SK-N-SH (cell line): ENCODE measurements at regions not wholly inside any gene's neighbourhood (a gene's known extent, or its start where the extent isn't known, plus 50 kb on each side); places are given as distances from the start of the nearest gene placed in this dataset.

Experiments
- CTCF ChIA-PET: fragments of 300-600, 350-600 bp; formaldehyde crosslinking; extraction: SDS; loops from one replicate; lab custom pipeline; 2021; lab: Yijun Ruan, JAX
- POLR2A ChIA-PET: fragments of 350-600 bp; sonication (Branson Sonifier 250); formaldehyde crosslinking; extraction: SDS; loops from one replicate; lab custom pipeline; 2020; ENCODE audit warnings: antibody characterized with exemption, inconsistent platforms; lab: Yijun Ruan, JAX
- DNase-seq: peaks from one replicate; pipeline ENCODE4 v3.0.0; 2012
- H2AFZ ChIP-seq: fragments of 200-600 bp; sonication (generic); 2 replicates; pipeline ENCODE4 v1.8.1; 2016; ENCODE audit warnings: antibody characterized with exemption, mild to moderate bottlenecking, low read depth
- H3F3A ChIP-seq: fragments of 200-600 bp; sonication (generic); replicated peaks from 2 replicates; pipeline ENCODE3; 2016; ENCODE audit warnings: antibody characterized with exemption, mild to moderate bottlenecking; ENCODE audit not compliant: insufficient read depth
- H3K27ac ChIP-seq, 2 experiments: fragments of 200-500 bp in 1 of 2; fragments of 200-600 bp in 1 of 2; sonication (Bioruptor generic) in 1 of 2; sonication (generic), shearing (Covaris generic) in 1 of 2; 2 replicates each; pipeline versions ENCODE4 v1.5.1 to v1.6.1; 2014 to 2016; ENCODE audit warnings: low read depth in 2 of 2, inconsistent platforms in 1 of 2, low read length in 1 of 2, mild to moderate bottlenecking in 1 of 2, mixed read lengths in 1 of 2
- H3K27me3 ChIP-seq: fragments of 200-600 bp; sonication (generic), shearing (Covaris generic); 2 replicates; pipeline ENCODE4 v1.6.1; 2016; ENCODE audit warnings: mixed run types; ENCODE audit not compliant: insufficient read depth
- H3K36me3 ChIP-seq, 2 experiments: fragments of 200-500 bp in 1 of 2; fragments of 200-600 bp in 1 of 2; sonication (Bioruptor generic) in 1 of 2; sonication (generic) in 1 of 2; replicated peaks in 1 of 2; 2 replicates each; pipeline versions ENCODE3 to v1.5.1; 2014 to 2016; ENCODE audit warnings: low read length in 1 of 2, mild to moderate bottlenecking in 1 of 2; ENCODE audit not compliant: insufficient read depth in 2 of 2, control insufficient read depth in 1 of 2
- H3K4me1 ChIP-seq, 2 experiments: fragments of 200-500 bp in 1 of 2; fragments of 200-600 bp in 1 of 2; sonication (Bioruptor generic) in 1 of 2; sonication (generic), shearing (Covaris generic) in 1 of 2; 2 replicates each; pipeline versions ENCODE4 v1.5.1 to v1.6.1; 2014 to 2016; ENCODE audit warnings: low read depth in 1 of 2, low read length in 1 of 2, mixed run types in 1 of 2; ENCODE audit not compliant: insufficient read depth in 2 of 2, control insufficient read depth in 1 of 2
- H3K4me2 ChIP-seq: fragments of 200-600 bp; sonication (generic), shearing (Covaris generic); 2 replicates; pipeline ENCODE4 v1.6.1; 2017; ENCODE audit warnings: mixed run types
- H3K4me3 ChIP-seq, 2 experiments: fragments of 200-500 bp in 1 of 2; fragments of 200-600 bp in 1 of 2; sonication (Bioruptor generic) in 1 of 2; sonication (generic), shearing (Covaris generic) in 1 of 2; 2 replicates each; pipeline versions ENCODE4 v1.5.1 to v1.8.1; 2014 to 2016; ENCODE audit warnings: low read depth in 2 of 2, inconsistent platforms in 1 of 2, low read length in 1 of 2, mild to moderate bottlenecking in 1 of 2, mixed read lengths in 1 of 2, moderate library complexity in 1 of 2
- H3K79me2 ChIP-seq: fragments of 200-600 bp; sonication (generic); 2 replicates; pipeline ENCODE4 v1.8.1; 2017; ENCODE audit warnings: mild to moderate bottlenecking; ENCODE audit not compliant: insufficient read depth
- H3K9ac ChIP-seq: fragments of 200-600 bp; sonication (generic); 2 replicates; pipeline ENCODE4 v1.6.1; 2017; ENCODE audit warnings: mixed run types
- H3K9me2 ChIP-seq: fragments of 200-600 bp; sonication (generic); 2 replicates; pipeline ENCODE4 v1.6.1; 2017; ENCODE audit warnings: mixed run types
- H3K9me3 ChIP-seq: fragments of 200-600 bp; sonication (generic); 2 replicates; pipeline ENCODE4 v1.6.1; 2017; ENCODE audit warnings: mixed run types, mild to moderate bottlenecking, moderate library complexity
- H4K20me1 ChIP-seq: fragments of 200-600 bp; sonication (generic); 2 replicates; pipeline ENCODE4 v1.6.1; 2017; ENCODE audit warnings: mild to moderate bottlenecking, mixed run types; ENCODE audit not compliant: insufficient read depth
- ELF1 ChIP-seq: IDR thresholded peaks from 2 replicates; pipeline ENCODE4 v1.4.0; 2012
- EP300 ChIP-seq, 2 experiments: IDR thresholded peaks; 2 replicates each; pipeline versions ENCODE4 v1.4.0 to v1.6.1; 2012; ENCODE audit warnings: borderline replicate concordance in 1 of 2, low read depth in 1 of 2, low read length in 1 of 2
- EZH2phosphoT487 ChIP-seq: fragments of 200-600 bp; sonication (generic); IDR thresholded peaks from 2 replicates; pipeline ENCODE4 v1.6.1; 2017; ENCODE audit warnings: low read depth, mixed run types, mild to moderate bottlenecking, antibody characterized with exemption, moderate library complexity, borderline replicate concordance
- FOSL2 ChIP-seq: IDR thresholded peaks from 2 replicates; pipeline ENCODE4 v1.4.0; 2012; ENCODE audit warnings: low read depth, mild to moderate bottlenecking, moderate library complexity, borderline replicate concordance
- FOXM1 ChIP-seq: IDR thresholded peaks from 2 replicates; pipeline ENCODE4 v1.4.0; 2012; ENCODE audit warnings: low read depth, mild to moderate bottlenecking
- GABPA ChIP-seq: IDR thresholded peaks from 2 replicates; pipeline ENCODE4 v1.4.0; 2012; ENCODE audit warnings: low read depth, mild to moderate bottlenecking
- JUND ChIP-seq: IDR thresholded peaks from 2 replicates; pipeline ENCODE4 v1.4.0; 2012
- NFIC ChIP-seq: IDR thresholded peaks from 2 replicates; pipeline ENCODE4 v1.4.0; 2012; ENCODE audit warnings: borderline replicate concordance
- NRF1 ChIP-seq: IDR thresholded peaks from 2 replicates; pipeline ENCODE4 v1.6.1; 2012; ENCODE audit warnings: low read depth, mild to moderate bottlenecking, low read length
- RCOR1 ChIP-seq: fragments of 150-350 bp; IDR thresholded peaks from 2 replicates; pipeline ENCODE4 v1.6.1; 2017; ENCODE audit warnings: antibody characterized with exemption, low read length
- SIN3A ChIP-seq: IDR thresholded peaks from 2 replicates; pipeline ENCODE4 v1.6.1; 2012; ENCODE audit warnings: low read depth, mild to moderate bottlenecking, low read length, moderate library complexity, borderline replicate concordance
- SMC3 ChIP-seq: IDR thresholded peaks from 2 replicates; pipeline ENCODE4 v1.6.1; 2012; ENCODE audit warnings: low read depth, low read length, improper control_type of control experiment
- TCF12 ChIP-seq: IDR thresholded peaks from 2 replicates; pipeline ENCODE4 v1.4.0; 2012
- TEAD4 ChIP-seq: IDR thresholded peaks from 2 replicates; pipeline ENCODE4 v1.4.0; 2012; ENCODE audit warnings: mild to moderate bottlenecking, borderline replicate concordance; ENCODE audit not compliant: insufficient read depth
- WGBS: methylation state at CpG from one replicate; pipeline ENCODE4 v1.1.6; 2017; ENCODE audit warnings: low lambda C conversion rate; 5-methylcytosine and 5-hydroxymethylcytosine counted together
- TF ChIP-seq, protein P1 (sequence below): IDR thresholded peaks from 2 replicates; pipeline ENCODE4; 2012
- TF ChIP-seq, protein P2 (sequence below): fragments of 200-600 bp; sonication (generic); IDR thresholded peaks from 2 replicates; pipeline ENCODE4 v1.6.1; 2017; ENCODE audit warnings: antibody characterized with exemption, mild to moderate bottlenecking, moderate library complexity
- TF ChIP-seq, protein P3 (sequence below): IDR thresholded peaks from 2 replicates; pipeline ENCODE4 v1.4.0; 2012; ENCODE audit warnings: low read depth
- TF ChIP-seq, protein P4 (sequence below): IDR thresholded peaks from 2 replicates; pipeline ENCODE4 v1.4.0; 2012; ENCODE audit warnings: low read depth, borderline replicate concordance

DNA sequence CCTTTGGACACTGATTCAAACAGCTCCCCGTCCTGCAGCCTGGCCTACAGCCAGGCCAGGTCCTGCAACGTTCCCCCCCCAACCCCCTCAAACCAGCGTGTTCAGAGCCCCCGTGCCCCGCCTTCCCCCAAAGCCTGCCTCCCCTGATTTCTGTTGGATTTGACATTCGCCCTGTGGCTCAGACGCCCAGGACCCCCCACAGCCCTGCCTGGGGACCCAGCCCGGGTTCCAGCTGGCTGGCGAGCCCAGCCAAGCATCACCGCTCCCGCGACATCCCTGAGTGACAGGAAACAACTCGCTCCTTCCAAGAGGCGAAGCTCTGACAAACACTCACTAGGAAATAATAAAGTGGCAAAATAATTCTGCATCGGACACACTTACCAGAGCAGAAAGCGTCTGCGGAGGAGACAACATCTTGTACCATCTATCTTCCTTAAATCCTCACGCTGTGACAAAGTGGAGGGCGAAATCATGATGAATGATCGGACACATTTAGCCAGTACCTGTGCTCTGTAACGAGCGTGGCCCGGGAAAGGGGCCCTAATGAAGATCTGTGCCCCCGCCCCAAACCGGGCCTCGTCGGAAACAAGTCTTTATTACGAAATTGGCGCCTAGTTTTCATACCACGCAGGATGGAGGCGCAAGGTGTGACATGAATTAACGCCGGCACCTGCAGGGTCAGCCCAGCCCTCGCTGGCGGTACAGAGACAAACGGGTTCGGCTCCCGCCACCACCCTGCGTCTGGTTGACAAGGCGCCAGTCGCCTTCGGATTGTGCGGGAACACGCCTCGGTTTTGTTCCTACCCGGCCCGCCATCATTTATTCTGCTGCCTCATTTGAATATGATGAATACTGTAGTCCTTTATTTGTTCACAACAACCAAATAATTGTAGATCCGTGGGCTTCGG, 91.0 kb upstream of the MVB12B start (continued):
- TF ChIP-seq, protein P1, sequence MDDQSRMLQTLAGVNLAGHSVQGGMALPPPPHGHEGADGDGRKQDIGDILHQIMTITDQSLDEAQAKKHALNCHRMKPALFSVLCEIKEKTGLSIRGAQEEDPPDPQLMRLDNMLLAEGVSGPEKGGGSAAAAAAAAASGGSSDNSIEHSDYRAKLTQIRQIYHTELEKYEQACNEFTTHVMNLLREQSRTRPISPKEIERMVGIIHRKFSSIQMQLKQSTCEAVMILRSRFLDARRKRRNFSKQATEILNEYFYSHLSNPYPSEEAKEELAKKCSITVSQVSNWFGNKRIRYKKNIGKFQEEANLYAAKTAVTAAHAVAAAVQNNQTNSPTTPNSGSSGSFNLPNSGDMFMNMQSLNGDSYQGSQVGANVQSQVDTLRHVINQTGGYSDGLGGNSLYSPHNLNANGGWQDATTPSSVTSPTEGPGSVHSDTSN: no peak

DNA sequence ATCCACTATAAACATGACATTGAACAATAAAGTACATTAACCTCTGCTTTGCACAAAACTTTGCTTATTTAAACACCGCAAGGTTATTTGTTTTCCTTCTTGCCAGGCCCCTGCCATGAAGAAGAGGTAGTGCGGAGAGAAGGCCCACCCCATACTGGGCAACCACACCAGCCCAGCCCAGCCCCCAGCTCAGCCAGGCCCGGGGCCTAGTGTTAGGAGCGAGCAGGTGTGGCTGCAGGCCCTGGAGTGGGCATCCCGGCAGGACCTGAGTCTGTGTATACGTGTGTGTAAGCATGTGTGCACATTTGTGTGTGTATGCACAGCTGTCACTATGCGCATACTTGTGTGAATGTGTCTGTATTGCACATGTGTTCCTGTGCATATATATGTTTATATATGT, 90.4 kb upstream of the MVB12B start:
- Histone ChIP-seq H3K9me2 (no peaks in the 10 kb centered on the region), H3K9ac (no peak overlapping the region), H3K9me3 (no peaks in the 10 kb centered on the region), H3K27ac (no peak overlapping the region), H3K4me1 (peaks cover 0 to 3% of the 10 kb centered on the region in 2 experiments; a peak in 1 of 4 replicates), H4K20me1 (no peaks in the 10 kb centered on the region), H3K4me3 (no peak overlapping the region), H3K79me2 (no peaks in the 10 kb centered on the region), H3K27me3 (no peaks in the 10 kb centered on the region), H3K4me2 (no peak overlapping the region), H3K36me3 (no peaks in the 10 kb centered on the region)
- 71% methylated on average over 7 of the region's 7 CpGs for WGBS
- CTCF ChIA-PET: no interaction called here
- peak; percentile 14 for DNase-seq
- POLR2A ChIA-PET: no interaction called here
- no peak for TF ChIP-seq TCF12
- TF ChIP-seq, protein P2, sequence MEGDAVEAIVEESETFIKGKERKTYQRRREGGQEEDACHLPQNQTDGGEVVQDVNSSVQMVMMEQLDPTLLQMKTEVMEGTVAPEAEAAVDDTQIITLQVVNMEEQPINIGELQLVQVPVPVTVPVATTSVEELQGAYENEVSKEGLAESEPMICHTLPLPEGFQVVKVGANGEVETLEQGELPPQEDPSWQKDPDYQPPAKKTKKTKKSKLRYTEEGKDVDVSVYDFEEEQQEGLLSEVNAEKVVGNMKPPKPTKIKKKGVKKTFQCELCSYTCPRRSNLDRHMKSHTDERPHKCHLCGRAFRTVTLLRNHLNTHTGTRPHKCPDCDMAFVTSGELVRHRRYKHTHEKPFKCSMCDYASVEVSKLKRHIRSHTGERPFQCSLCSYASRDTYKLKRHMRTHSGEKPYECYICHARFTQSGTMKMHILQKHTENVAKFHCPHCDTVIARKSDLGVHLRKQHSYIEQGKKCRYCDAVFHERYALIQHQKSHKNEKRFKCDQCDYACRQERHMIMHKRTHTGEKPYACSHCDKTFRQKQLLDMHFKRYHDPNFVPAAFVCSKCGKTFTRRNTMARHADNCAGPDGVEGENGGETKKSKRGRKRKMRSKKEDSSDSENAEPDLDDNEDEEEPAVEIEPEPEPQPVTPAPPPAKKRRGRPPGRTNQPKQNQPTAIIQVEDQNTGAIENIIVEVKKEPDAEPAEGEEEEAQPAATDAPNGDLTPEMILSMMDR: no peak
- TF ChIP-seq NFIC: no peak
- no peak for TF ChIP-seq GABPA
- no peak for TF ChIP-seq FOSL2
- TF ChIP-seq TEAD4: no peak
- no peak for TF ChIP-seq EP300 (IDR thresholded peaks at IDR 0.05; ENCODE audit: borderline replicate concordance in 1 of 2, low read depth in 1 of 2, low read length in 1 of 2)
- no peak for TF ChIP-seq NRF1
- TF ChIP-seq, protein P3, sequence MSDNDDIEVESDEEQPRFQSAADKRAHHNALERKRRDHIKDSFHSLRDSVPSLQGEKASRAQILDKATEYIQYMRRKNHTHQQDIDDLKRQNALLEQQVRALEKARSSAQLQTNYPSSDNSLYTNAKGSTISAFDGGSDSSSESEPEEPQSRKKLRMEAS: no peak
- TF ChIP-seq, all 33 proteins: peak for 0
- Histone ChIP-seq H3F3A (no peaks in the 10 kb centered on the region), H2AFZ (no peak overlapping the region)

DNA sequence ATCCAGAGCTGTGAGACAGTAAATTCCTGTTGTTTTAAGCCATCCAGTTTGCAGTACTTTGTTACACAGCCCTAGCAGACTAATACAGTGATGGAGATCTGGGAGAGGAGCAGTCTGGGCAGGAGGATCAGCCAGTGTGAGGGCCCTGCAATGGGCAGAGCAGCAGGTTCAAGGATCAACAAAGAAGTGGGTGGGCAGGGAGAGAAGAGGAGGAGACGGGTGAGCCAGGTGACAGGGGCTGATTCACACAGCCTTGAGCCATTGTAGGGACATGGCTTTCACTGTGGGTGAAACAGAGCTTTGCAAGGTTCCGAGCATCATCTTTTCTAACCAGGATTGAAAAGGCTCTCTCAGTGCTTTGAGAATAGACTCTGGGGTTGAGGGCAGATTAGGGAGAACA, 88.2 kb upstream of the MVB12B start:
- H3K9me3 ChIP-seq: peaks cover 4% of the 10 kb centered on the region; the same call in 1 of the 2 replicates
- H3K4me2 ChIP-seq: no peak overlapping the region
- peaks cover 0 to 3% of the 10 kb centered on the region in 2 experiments; a peak in 1 of 4 replicates for H3K4me1 ChIP-seq
- no peak overlapping the region for H3K9ac ChIP-seq
- CTCF ChIA-PET: no interaction called here
- H3K27me3 ChIP-seq: no peaks in the 10 kb centered on the region
- H3K27ac ChIP-seq: no peak overlapping the region
- no peaks in the 10 kb centered on the region for H3K9me2 ChIP-seq
- H4K20me1 ChIP-seq: no peaks in the 10 kb centered on the region
- POLR2A ChIA-PET: no interaction called here
- no peak for DNase-seq
- no peak overlapping the region for H3K4me3 ChIP-seq
- no peaks in the 10 kb centered on the region for H3K36me3 ChIP-seq
- no peaks in the 10 kb centered on the region for H3K79me2 ChIP-seq
- H2AFZ ChIP-seq: no peak overlapping the region
- no peaks in the 10 kb centered on the region for H3F3A ChIP-seq
- 56% methylated on average over 2 of the region's 2 CpGs for WGBS
- TF ChIP-seq EZH2phosphoT487 (no peak), SMC3 (no peak), JUND (no peak), EP300 (IDR thresholded peaks at IDR 0.05; ENCODE audit: borderline replicate concordance in 1 of 2, low read depth in 1 of 2, low read length in 1 of 2) (no peak), RCOR1 (no peak), FOSL2 (no peak), SIN3A (no peak), ELF1 (no peak), FOXM1 (no peak)
- TF ChIP-seq, protein P4, sequence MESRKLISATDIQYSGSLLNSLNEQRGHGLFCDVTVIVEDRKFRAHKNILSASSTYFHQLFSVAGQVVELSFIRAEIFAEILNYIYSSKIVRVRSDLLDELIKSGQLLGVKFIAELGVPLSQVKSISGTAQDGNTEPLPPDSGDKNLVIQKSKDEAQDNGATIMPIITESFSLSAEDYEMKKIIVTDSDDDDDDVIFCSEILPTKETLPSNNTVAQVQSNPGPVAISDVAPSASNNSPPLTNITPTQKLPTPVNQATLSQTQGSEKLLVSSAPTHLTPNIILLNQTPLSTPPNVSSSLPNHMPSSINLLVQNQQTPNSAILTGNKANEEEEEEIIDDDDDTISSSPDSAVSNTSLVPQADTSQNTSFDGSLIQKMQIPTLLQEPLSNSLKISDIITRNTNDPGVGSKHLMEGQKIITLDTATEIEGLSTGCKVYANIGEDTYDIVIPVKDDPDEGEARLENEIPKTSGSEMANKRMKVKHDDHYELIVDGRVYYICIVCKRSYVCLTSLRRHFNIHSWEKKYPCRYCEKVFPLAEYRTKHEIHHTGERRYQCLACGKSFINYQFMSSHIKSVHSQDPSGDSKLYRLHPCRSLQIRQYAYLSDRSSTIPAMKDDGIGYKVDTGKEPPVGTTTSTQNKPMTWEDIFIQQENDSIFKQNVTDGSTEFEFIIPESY: no peak
- TF ChIP-seq, protein P1: no peak
